ENCODE measurements at regions not wholly inside any gene's neighbourhood (a gene's known extent, or its start where the extent isn't known, plus 50 kb on each side); places are given as distances from the start of the nearest gene placed in this dataset.

- no peaks in the 10 kb centered on the region for H3K27me3 ChIP-seq (ENCODE audit: control insufficient read depth, insufficient read depth, low read length)
- FAIRE-seq (no peak), DNase-seq (ENCODE audit: low read depth) (no peak)
- no peak for TF ChIP-seq CTCF (IDR thresholded peaks at IDR 0.05; ENCODE audit: insufficient read depth, low read length, severe bottlenecking)
- no peaks in the 10 kb centered on the region for H3K36me3 ChIP-seq (ENCODE audit: control insufficient read depth, insufficient read depth, low read length)
- no peak overlapping the region for H3K4me3 ChIP-seq (ENCODE audit: low read depth, low read length)
Measured at GRCh38 chr7:136228171-136228570, 251.0 kb upstream of the MTPN start.

- DNase-seq (ENCODE audit: low read depth) (no peak), FAIRE-seq (no peak)
- Histone ChIP-seq H3K4me3 (ENCODE audit: low read depth, low read length) (no peak overlapping the region), H3K27me3 (ENCODE audit: control insufficient read depth, insufficient read depth, low read length) (no peaks in the 10 kb centered on the region), H3K36me3 (ENCODE audit: control insufficient read depth, insufficient read depth, low read length) (no peaks in the 10 kb centered on the region)
- no peak for TF ChIP-seq CTCF (IDR thresholded peaks at IDR 0.05; ENCODE audit: insufficient read depth, low read length, severe bottlenecking)
Measured at GRCh38 chr7:136214356-136214755, 237.2 kb upstream of the MTPN start.

- Histone ChIP-seq H3K36me3 (ENCODE audit: control insufficient read depth, insufficient read depth, low read length) (no peaks in the 10 kb centered on the region), H3K4me3 (ENCODE audit: low read depth, low read length) (no peak overlapping the region), H3K27me3 (ENCODE audit: control insufficient read depth, insufficient read depth, low read length) (no peaks in the 10 kb centered on the region)
- no peak for DNase-seq (ENCODE audit: low read depth)
- FAIRE-seq, result no peak
- no peak for TF ChIP-seq CTCF (IDR thresholded peaks at IDR 0.05; ENCODE audit: insufficient read depth, low read length, severe bottlenecking)
Measured at GRCh38 chr7:136213012-136213411, 235.9 kb upstream of the MTPN start.

GRCh38 chr7:136210664-136211063 is 233.5 kb upstream of the MTPN start:
- FAIRE-seq, result no peak
- no peak overlapping the region for H3K4me3 ChIP-seq (ENCODE audit: low read depth, low read length)
- no peaks in the 10 kb centered on the region for H3K36me3 ChIP-seq (ENCODE audit: control insufficient read depth, insufficient read depth, low read length)
- TF ChIP-seq CTCF (IDR thresholded peaks at IDR 0.05; ENCODE audit: insufficient read depth, low read length, severe bottlenecking), result no peak
- H3K27me3 ChIP-seq (ENCODE audit: control insufficient read depth, insufficient read depth, low read length), result no peaks in the 10 kb centered on the region
- no peak for DNase-seq (ENCODE audit: low read depth)

GRCh38 chr7:136210079-136210478 is 232.9 kb upstream of the MTPN start:
- no peak for FAIRE-seq

More at GRCh38 chr7:136210079-136210478, 232.9 kb upstream of the MTPN start:
- Histone ChIP-seq H3K4me3 (ENCODE audit: low read depth, low read length) (no peak overlapping the region), H3K27me3 (ENCODE audit: control insufficient read depth, insufficient read depth, low read length) (no peaks in the 10 kb centered on the region), H3K36me3 (ENCODE audit: control insufficient read depth, insufficient read depth, low read length) (no peaks in the 10 kb centered on the region)
- DNase-seq (ENCODE audit: low read depth), result no peak
- TF ChIP-seq CTCF (IDR thresholded peaks at IDR 0.05; ENCODE audit: insufficient read depth, low read length, severe bottlenecking), result no peak

Data from bronchial epithelial cell (primary cell).